ENCODE measurements at regions not wholly inside any gene's neighbourhood (a gene's known extent, or its start where the extent isn't known, plus 50 kb on each side); places are given as distances from the start of the nearest gene placed in this dataset.

DNA sequence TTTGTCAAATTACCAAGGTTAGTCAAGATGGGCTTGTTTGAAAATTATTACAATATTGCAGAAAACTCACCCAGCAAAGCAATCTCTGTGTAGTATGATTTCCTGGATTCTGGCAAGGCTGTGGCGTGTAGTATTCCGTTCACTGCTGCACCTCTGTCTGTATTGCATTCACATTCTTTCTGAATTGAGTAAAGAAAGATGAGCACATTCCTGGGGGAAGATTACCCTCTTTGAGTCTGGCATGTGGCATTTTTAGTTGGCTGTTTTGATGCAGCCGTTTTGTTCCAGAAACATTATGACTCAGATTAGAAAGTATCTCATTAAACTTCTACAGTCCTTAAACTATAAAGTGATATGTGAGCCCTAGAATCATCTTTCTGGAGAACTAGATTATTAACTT lies 197.7 kb downstream of the TENT4A start:
- no peak overlapping the region for H4K5ac ChIP-seq (ENCODE audit: insufficient read length, low read depth, low read length)
- no peak overlapping the region for H2BK15ac ChIP-seq (ENCODE audit: low read length)
- H3K4ac ChIP-seq (replicated peaks; ENCODE audit: insufficient read length, low read depth, low read length): no peak overlapping the region
- no peak overlapping the region for H3K14ac ChIP-seq (ENCODE audit: insufficient read length)
- no peak overlapping the region; a peak in 1 of 7 replicates for H3K9ac ChIP-seq (replicated peaks in 1 of 4; ENCODE audit: extremely low read depth in 1 of 4, low read depth in 3 of 4, low read length in 3 of 4)
- WGBS, 2 experiments (ENCODE audit: extremely low coverage in 1 of 2, insufficient coverage in 1 of 2, insufficient read length in 1 of 2, insufficient replicate concordance in 2 of 2, low coverage in 1 of 2, low lambda C conversion rate in 2 of 2, missing lambda C conversion rate in 1 of 2): 85% methylated on average over 3 of the region's 3 CpGs; no CpG with 5 or more reads in 1 of the 2 experiments
- no peak overlapping the region for H2BK5ac ChIP-seq (ENCODE audit: low read depth, low read length)
- no peak overlapping the region for H2AK5ac ChIP-seq (ENCODE audit: low read depth, low read length)
- DNase-seq (ENCODE audit: low read depth in 1 of 2, low spot score in 2 of 2) (no peak), FAIRE-seq (no peak)
- H2BK12ac ChIP-seq (ENCODE audit: low read depth, low read length): no peak overlapping the region
- H3K9me3 ChIP-seq (ENCODE audit: insufficient read depth in 2 of 2, low read depth in 1 of 2, low read length in 1 of 2): no peaks in the 10 kb centered on the region
- TF ChIP-seq SRF (IDR thresholded peaks at IDR 0.05; ENCODE audit: low read depth, low read length) (no peak), GABPA (IDR thresholded peaks at IDR 0.05; ENCODE audit: borderline replicate concordance, insufficient read depth, low read length) (no peak), CHD2 (IDR thresholded peaks at IDR 0.05; ENCODE audit: low read length) (no peak), FOSL1 (IDR thresholded peaks at IDR 0.05; ENCODE audit: insufficient read depth, low read depth, low read length) (no peak), ATF3 (IDR thresholded peaks at IDR 0.05; ENCODE audit: insufficient read depth, low read depth, low read length) (no peak), KDM1A (IDR thresholded peaks at IDR 0.05; ENCODE audit: borderline replicate concordance, low read length) (no peak), SAP30 (IDR thresholded peaks at IDR 0.05; ENCODE audit: insufficient read depth, insufficient replicate concordance, low read length) (no peak), ATF2 (IDR thresholded peaks at IDR 0.05; ENCODE audit: low read length) (no peak), CTCF (IDR thresholded peaks at IDR 0.05; ENCODE audit: control extremely low read depth in 1 of 3, insufficient read depth in 1 of 3, low read depth in 1 of 3, low read length in 3 of 3) (no peak)
- H4K8ac ChIP-seq (ENCODE audit: extremely low read depth, insufficient read depth, low read length): no peak overlapping the region
- no peaks in the 10 kb centered on the region for H3K36me3 ChIP-seq (ENCODE audit: control insufficient read depth in 2 of 4, insufficient read depth in 4 of 4, low read length in 3 of 4)
- H2BK20ac ChIP-seq (ENCODE audit: low read length): no peak overlapping the region
- H4K20me1 ChIP-seq (replicated peaks in 1 of 2; ENCODE audit: control insufficient read depth in 1 of 2, insufficient read depth in 2 of 2, low read length in 2 of 2): no peaks in the 10 kb centered on the region
- H3K4me3 ChIP-seq (ENCODE audit: extremely low read depth in 1 of 4, insufficient read depth in 2 of 4, low read depth in 3 of 4, low read length in 4 of 4): no peak overlapping the region
- no peak overlapping the region for H2AFZ ChIP-seq (ENCODE audit: low read length)
- H4K91ac ChIP-seq (replicated peaks; ENCODE audit: insufficient read length, low read length): no peak overlapping the region
- no peak overlapping the region for H3K56ac ChIP-seq (replicated peaks; ENCODE audit: insufficient read length, low read depth, low read length)
- no peaks in the 10 kb centered on the region for H3K27me3 ChIP-seq (replicated peaks in 1 of 4; ENCODE audit: control insufficient read depth in 3 of 4, extremely low read depth in 1 of 4, insufficient read depth in 3 of 4, low read length in 3 of 4)
- POLR2A ChIA-PET (ENCODE audit: partially characterized antibody): interaction anchor here (0.7 kb wide), 1 partner anchor 13 kb away, joined by 3 read pairs; no protein-coding TSS in a partner anchor
- CTCF ChIA-PET (ENCODE audit: partially characterized antibody): interaction anchor here (0.9 kb wide), 1 partner anchor 90 kb away, joined by 3 read pairs; no protein-coding TSS in a partner anchor
- no peaks in the 10 kb centered on the region for H3K79me1 ChIP-seq (ENCODE audit: low read depth, low read length)
- H3K79me2 ChIP-seq (ENCODE audit: control insufficient read depth in 1 of 2, insufficient read depth in 2 of 2, low read length in 2 of 2): no peaks in the 10 kb centered on the region
- no peak overlapping the region for H3K18ac ChIP-seq (ENCODE audit: extremely low read depth, low read length)
- no peak overlapping the region for H3K4me2 ChIP-seq (ENCODE audit: insufficient read depth in 1 of 2, low read depth in 2 of 2, low read length in 2 of 2)
- H3K4me1 ChIP-seq (replicated peaks in 1 of 4; ENCODE audit: control insufficient read depth in 3 of 4, insufficient read depth in 4 of 4, low read length in 3 of 4): peaks cover 0 to 3% (median 0%) of the 10 kb centered on the region in 4 experiments; a peak in 2 of 7 replicates
- no peak overlapping the region for H3K27ac ChIP-seq (ENCODE audit: low read depth, low read length)
- no peak overlapping the region for H2BK120ac ChIP-seq (replicated peaks; ENCODE audit: low read depth, low read length)
- no peaks in the 10 kb centered on the region; the same call in 1 of the 2 replicates for H3K23me2 ChIP-seq (ENCODE audit: low read depth, low read length)
- no peak overlapping the region for H3K23ac ChIP-seq (ENCODE audit: insufficient read length)

Measured in H1 (cell line).